ENCODE measurements at regions not wholly inside any gene's neighbourhood (a gene's known extent, or its start where the extent isn't known, plus 50 kb on each side); places are given as distances from the start of the nearest gene placed in this dataset.
A peak's percentile ranks its signal among the peaks of the same experiment; 100 is the strongest.

- H3K36me3 ChIP-seq: no peaks in the 10 kb centered on the region
- H3K4me1 ChIP-seq (ENCODE audit: control insufficient read depth in 1 of 2, low read depth in 2 of 2): peaks cover 0 to 13% of the 10 kb centered on the region in 2 donors
- no peak overlapping the region for H3K27ac ChIP-seq
- TF ChIP-seq CTCF (IDR thresholded peaks at IDR 0.05): no peak
- H3K4me3 ChIP-seq: no peak overlapping the region
- H3K9me3 ChIP-seq: no peaks in the 10 kb centered on the region
- ATAC-seq (ENCODE audit: insufficient number of reproducible peaks, low FRiP score, low read depth) (no peak), DNase-seq (ENCODE audit: low spot score) (no peak)
- no peaks in the 10 kb centered on the region for H3K27me3 ChIP-seq (replicated peaks; ENCODE audit: insufficient read depth)
These were observed 179.4 kb downstream of the ETS1 start for GRCh38 chr11:128407962-128408361.

GRCh38 chr11:128405714-128406662 lies 181.4 kb downstream of the ETS1 start:
- peaks cover 0 to 13% of the 10 kb centered on the region in 2 donors for H3K4me1 ChIP-seq (ENCODE audit: control insufficient read depth in 1 of 2, low read depth in 2 of 2)
- no peak for TF ChIP-seq CTCF (IDR thresholded peaks at IDR 0.05)
- DNase-seq (ENCODE audit: low spot score) (no peak), ATAC-seq (ENCODE audit: insufficient number of reproducible peaks, low FRiP score, low read depth) (no peak)
- no peaks in the 10 kb centered on the region for H3K36me3 ChIP-seq
- H3K27ac ChIP-seq: no peak overlapping the region
- no peaks in the 10 kb centered on the region for H3K9me3 ChIP-seq
- H3K4me3 ChIP-seq: peak overlapping the region; percentile 40
- H3K27me3 ChIP-seq (replicated peaks; ENCODE audit: insufficient read depth): no peaks in the 10 kb centered on the region

- no peak for DNase-seq (ENCODE audit: low spot score)
- Histone ChIP-seq H3K36me3 (no peaks in the 10 kb centered on the region), H3K9me3 (no peaks in the 10 kb centered on the region), H3K4me3 (no peak overlapping the region), H3K4me1 (ENCODE audit: control insufficient read depth in 1 of 2, low read depth in 2 of 2) (peaks cover 0 to 13% of the 10 kb centered on the region in 2 donors), H3K27me3 (replicated peaks; ENCODE audit: insufficient read depth) (no peaks in the 10 kb centered on the region), H3K27ac (no peak overlapping the region)
- no peak for TF ChIP-seq CTCF (IDR thresholded peaks at IDR 0.05)
- no peak for ATAC-seq (ENCODE audit: insufficient number of reproducible peaks, low FRiP score, low read depth)
These were observed 182.2 kb downstream of the ETS1 start for GRCh38 chr11:128405112-128405511.

- H3K4me1 ChIP-seq (ENCODE audit: control insufficient read depth in 1 of 2, low read depth in 2 of 2): peaks cover 0 to 13% of the 10 kb centered on the region in 2 donors
- DNase-seq (ENCODE audit: low spot score): no peak
- H3K4me3 ChIP-seq: no peak overlapping the region
- no peaks in the 10 kb centered on the region for H3K9me3 ChIP-seq
- TF ChIP-seq CTCF (IDR thresholded peaks at IDR 0.05): no peak
- ATAC-seq (ENCODE audit: insufficient number of reproducible peaks, low FRiP score, low read depth): no peak
- no peak overlapping the region for H3K27ac ChIP-seq
- no peaks in the 10 kb centered on the region for H3K27me3 ChIP-seq (replicated peaks; ENCODE audit: insufficient read depth)
- no peaks in the 10 kb centered on the region for H3K36me3 ChIP-seq
These were observed 182.9 kb downstream of the ETS1 start for GRCh38 chr11:128404437-128404836.

- Histone ChIP-seq H3K4me1 (ENCODE audit: control insufficient read depth in 1 of 2, low read depth in 2 of 2) (peaks cover 0 to 3% of the 10 kb centered on the region in 2 donors), H3K27ac (no peak overlapping the region), H3K27me3 (replicated peaks; ENCODE audit: insufficient read depth) (no peaks in the 10 kb centered on the region), H3K4me3 (no peak overlapping the region), H3K36me3 (no peaks in the 10 kb centered on the region), H3K9me3 (no peaks in the 10 kb centered on the region)
- ATAC-seq (ENCODE audit: insufficient number of reproducible peaks, low FRiP score, low read depth) (no peak), DNase-seq (ENCODE audit: low spot score) (no peak)
- no peak for TF ChIP-seq CTCF (IDR thresholded peaks at IDR 0.05)
These were observed 186.8 kb downstream of the ETS1 start for GRCh38 chr11:128400382-128401203.
